ENCODE measurements at regions not wholly inside any gene's neighbourhood (a gene's known extent, or its start where the extent isn't known, plus 50 kb on each side); places are given as distances from the start of the nearest gene placed in this dataset.
"Not testable (repeated sequence)": the region's sequence is repeated elsewhere in the genome, so short reads cannot be mapped to it uniquely, and the experiment has no call there.

GRCh38 chr5:145442661-145443060 is 392.5 kb downstream of the PRELID2 start:
- TF ChIP-seq CTCF (IDR thresholded peaks at IDR 0.05; ENCODE audit: low read depth, low read length); EZH2phosphoT487 (IDR thresholded peaks at IDR 0.05; ENCODE audit: low read depth): not testable (repeated sequence)
